Activated T-helper 9 cell treated with anti-CD3 and anti-CD28 coated beads, Interleukin-2, amount 50 U/mL, for 16 hours (primary cell): ENCODE measurements at regions not wholly inside any gene's neighbourhood (a gene's known extent, or its start where the extent isn't known, plus 50 kb on each side); places are given as distances from the start of the nearest gene placed in this dataset.
"Not testable (repeated sequence)": the region's sequence is repeated elsewhere in the genome, so short reads cannot be mapped to it uniquely, and the experiment has no call there.

Experiments used
- DNase-seq: peaks from one replicate; pipeline ENCODE4 v3.0.0-alpha.2; 2020; ENCODE audit warnings: low read depth

- no peak for DNase-seq
Observed at GRCh38 chr6:147911686-147912085, 403.2 kb downstream of the SAMD5 start.

- DNase-seq = no peak
Observed at GRCh38 chr6:147922799-147923198, 414.3 kb downstream of the SAMD5 start.

DNA sequence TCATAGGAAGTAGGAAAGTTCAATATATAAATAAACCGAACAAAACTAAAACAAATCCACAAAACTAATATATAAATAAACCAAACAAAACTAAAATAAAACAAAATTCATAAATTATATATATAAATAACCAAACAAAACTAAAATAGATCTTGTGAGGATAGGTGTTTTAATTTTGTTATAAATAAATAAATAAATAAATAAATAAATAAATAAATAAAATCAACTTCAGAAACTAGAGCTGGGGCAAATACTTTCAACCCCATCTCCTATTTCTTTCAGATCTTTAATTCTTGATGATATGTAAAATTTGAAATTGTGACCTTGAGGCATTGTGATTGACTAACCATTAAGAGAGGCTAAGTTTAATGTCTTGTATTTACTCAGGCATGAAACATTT, 416.1 kb downstream of the SAMD5 start:
- DNase-seq = no peak

DNA sequence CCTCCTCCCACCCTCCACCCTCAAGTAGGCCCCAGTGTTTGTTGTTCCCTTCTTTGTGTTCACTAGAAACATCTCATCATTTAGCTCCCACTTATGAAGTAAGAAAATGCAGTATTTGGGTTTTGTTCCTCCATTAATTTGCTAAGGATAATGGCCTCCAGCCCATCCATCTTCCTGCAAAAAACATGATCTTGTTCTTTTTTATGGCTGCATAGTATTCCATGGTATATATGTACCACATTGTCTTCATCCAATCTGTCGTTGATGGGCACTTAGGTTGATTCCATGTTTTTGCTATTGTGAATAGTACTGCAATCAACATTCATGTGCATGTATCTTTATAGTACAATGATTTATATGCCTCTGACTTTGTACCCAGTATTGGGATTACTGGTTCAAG, 416.8 kb upstream of the SASH1 start:
- DNase-seq = no peak

DNA sequence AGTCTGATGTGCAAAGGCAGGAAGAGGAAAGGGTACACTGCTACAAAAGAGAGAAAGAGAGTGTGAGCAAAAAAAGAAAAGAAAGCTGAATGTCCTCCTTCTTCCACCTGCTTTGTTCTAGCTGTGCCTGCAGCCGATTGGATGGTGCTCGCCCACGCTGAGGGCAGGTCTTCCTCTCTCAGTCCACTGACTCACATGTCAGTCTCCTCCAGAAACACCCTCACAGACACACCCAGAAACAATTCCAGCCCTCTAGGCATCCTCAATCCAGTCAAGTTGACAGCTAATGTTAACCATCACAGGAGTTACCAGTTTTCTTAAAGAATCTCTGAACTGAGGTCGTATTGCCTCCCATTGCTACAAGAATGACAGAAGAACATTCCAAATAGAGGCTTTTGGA, 411.9 kb upstream of the SASH1 start:
- DNase-seq = no peak

GRCh38 chr6:147933224-147933623, 409.4 kb upstream of the SASH1 start:
- DNase-seq = no peak

DNA sequence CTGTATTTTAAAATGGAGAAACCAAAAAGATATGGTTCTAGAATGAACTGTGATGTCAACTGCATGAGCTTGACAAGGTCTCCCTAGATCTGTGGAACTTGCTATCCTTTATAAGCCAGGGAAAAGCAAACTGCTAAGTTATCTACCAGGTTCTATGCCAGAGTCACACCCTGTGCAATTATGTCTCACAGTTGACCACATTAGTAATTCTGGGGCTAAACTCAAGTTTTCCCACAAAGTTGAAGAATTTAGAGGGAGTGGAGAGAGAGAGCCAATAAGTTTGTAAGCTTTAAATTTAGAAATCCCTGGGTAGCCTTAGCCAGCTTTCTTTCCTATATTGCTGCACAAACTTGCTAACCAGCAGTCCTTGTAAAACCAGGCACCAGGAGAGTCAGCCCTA, 407.0 kb upstream of the SASH1 start:
- DNase-seq = no peak

- DNase-seq = no peak
Observed at GRCh38 chr6:147936703-147937470, 405.8 kb upstream of the SASH1 start.

DNA sequence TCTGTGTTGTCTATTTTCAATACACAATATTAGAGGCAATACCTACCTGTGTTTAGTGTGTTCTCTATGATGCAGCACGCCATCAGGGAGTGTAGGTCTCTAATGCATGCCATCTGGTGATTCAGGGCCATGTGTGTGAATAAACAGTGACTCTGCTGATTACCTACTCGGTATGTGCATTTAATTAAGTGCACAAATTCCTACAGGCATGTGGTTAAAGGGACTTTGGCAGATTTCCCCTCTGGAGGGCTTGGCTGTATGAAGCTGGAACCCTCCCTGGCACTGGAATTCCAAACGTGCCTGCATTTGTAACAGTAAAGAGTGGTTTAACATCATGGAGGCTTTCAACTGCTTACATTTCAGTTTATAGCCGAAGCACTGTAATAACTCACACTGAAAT, 401.5 kb upstream of the SASH1 start:
- DNase-seq = no peak

GRCh38 chr6:147942363-147942762, 400.3 kb upstream of the SASH1 start:
- DNase-seq = no peak

DNA sequence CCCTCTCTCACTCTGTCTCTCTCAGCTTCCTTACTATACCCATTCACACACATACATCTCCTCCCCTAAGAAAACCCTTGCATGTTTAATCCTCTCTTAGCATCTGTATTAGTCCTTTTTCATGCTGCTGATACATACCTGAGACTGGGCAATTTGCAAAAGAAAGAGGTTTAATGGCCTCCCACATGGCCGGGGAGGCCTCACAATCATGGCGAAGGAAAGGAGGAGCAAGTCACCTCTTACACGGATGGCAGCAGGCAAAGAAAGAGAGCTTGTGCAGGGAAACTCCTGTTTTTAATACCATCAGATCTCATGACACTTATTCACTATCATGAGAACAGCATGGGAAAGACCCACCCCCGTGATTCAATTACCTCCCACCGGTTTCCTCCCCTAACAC, 398.5 kb upstream of the SASH1 start:
- no peak for DNase-seq

DNA sequence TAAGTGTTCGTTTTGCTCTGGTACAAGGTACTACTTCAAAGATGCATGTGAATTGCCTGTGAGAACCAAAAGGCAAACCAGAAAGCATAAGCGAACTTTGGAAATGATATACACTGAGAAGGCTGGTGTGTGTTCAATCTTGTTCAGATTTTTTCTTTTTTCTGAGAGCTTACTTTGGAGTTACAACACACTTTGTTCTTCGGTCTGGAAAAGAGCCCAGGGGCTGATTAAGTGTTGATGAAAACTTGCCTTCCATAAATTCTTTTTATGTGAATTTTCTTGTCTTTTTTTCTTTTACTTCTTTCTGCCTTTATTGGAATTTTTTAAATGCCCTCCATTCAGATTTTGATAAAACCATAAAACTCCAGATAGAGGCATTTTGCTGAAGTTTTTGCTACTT, 395.1 kb upstream of the SASH1 start:
- DNase-seq = no peak

DNA sequence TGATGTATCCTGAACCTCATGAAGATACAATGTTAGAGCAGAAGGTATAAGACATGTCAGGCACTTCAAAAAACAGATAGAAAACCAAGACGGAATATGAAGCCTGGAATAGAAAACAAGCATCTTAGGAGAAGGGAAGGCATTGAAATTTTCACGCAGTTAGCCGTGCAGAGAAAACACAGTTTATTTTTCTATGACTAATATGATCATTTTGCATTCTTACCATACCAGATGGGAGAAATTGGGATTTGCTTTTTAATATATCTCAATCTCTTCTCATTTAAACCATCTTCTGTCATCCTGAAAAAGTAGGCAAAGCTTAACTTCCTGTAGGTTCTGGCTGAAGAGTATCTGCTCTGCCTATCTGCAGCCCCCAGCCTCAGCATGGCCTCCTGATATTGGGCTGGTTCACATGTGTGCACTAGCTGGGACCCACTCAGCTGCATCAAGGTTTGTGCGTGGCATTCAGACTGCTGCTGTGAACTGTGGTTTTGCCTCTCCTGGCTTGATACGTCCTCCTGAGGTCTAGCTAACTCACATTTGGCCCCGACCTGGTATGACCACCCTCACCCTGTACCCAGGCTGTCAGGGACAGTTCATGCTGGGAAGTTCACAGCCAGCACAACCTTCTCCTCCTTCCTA, 392.5 kb upstream of the SASH1 start:
- DNase-seq = no peak

- DNase-seq = no peak
Observed at GRCh38 chr6:147950623-147950987, 392.0 kb upstream of the SASH1 start.

DNA sequence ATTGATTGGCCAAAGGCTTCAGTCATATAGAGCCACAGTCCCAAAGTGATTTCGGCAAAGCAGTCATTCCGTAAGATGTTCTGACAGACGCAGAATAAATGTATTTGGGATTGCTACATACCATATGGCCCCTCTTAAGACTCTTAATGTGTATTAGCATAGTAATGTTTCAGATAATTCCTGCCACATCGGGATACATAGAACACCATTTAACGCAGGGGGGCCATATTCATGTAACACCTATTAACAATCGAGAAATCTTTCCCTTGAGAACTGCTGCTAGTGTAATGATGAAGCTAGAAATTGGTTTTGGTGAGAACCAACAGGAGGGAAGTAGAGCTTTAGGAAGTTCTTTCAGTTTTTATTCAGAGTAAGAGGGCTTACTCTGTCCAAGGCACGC, 390.9 kb upstream of the SASH1 start:
- no peak for DNase-seq

DNA sequence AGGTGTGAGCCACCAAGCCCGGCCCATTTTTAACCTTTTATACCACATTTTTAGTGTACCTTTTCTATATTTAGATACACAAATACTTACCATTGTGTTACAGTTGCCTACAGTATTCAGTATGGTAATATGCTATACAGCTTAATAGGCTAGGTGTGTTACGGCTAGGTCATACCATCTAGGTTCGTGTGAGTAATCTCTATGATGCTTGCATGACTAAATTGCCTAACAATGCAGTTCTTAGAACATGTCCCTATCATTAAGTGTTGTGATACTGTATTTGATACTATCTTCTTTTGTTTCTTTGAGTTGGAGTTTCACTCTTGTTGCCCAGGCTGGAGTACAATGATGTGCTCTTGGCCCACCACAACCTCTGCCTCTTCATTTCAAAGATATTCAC, 387.7 kb upstream of the SASH1 start:
- no peak for DNase-seq

GRCh38 chr6:147958683-147959082, 384.0 kb upstream of the SASH1 start:
- DNase-seq = no peak

DNA sequence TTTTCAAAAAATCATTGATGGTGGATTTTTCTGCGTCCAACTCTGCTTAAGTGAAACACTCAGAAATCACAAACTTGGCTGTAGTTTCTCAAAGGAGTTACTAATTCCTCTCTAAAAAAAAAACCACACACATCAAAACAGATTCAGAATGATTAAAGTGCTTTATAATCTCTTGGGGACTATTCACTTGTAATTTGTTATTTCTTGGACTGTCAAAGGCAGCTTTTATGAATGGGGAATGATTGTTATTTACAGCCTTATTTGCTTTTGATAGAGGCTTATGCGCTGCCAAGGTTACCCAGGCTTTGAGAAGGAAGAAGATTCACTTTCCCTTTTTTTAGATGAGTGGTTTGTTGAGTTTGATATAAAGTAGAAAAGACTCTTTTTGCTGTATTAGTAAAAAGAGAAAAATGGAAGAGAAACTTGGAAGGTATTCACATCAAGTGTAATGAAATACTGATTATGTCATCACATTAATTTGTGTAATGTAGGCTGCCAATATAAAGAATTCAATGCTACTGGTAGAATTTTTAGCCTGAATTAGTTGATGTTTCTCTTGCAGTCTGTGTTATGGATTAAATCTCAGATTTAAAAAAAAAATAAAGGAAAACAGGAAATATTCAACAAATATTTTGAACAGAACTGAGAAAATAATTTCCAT, 381.0 kb upstream of the SASH1 start:
- DNase-seq = no peak

- not testable (repeated sequence) for DNase-seq
Observed at GRCh38 chr6:147965448-147965847, 377.2 kb upstream of the SASH1 start.

DNA sequence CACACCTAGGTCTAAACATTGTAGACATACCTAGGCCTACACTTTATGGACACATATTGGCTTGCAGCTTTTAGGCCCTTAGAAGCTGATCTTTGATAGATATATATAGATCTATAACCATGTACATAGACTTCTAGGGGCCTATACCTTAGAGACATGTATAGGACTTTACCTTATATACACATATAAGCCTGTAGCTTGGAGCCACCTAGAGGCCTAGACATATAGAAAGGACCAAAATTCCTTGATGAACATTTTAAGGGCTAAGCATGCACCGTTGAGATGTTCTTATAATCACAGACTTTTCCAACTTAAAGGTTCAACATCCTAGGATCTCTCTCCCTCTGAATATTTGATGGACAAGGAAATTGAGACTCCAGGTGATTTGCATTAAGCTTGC, 371.7 kb upstream of the SASH1 start:
- DNase-seq = no peak

- no peak for DNase-seq
Observed at GRCh38 chr6:147972448-147972847, 370.2 kb upstream of the SASH1 start.

DNA sequence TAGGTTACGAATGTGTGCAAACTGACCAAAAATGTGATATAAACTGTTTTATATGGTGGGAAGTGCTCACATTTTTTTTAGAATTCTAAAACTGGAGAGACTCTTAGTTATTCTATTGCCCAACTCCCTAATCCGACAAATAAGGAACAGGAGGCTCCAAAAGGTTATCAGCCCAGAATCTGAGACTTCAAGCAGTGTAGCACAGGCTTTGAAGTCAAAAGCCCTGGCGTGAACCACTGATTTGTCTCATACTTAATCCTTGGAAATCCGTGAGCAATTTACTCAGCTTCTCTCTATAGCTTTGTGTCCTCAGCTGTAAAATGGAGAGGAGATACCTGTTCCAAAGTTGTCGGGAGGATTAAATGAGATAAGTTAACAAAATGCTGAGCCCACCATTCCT, 368.8 kb upstream of the SASH1 start:
- no peak for DNase-seq

DNA sequence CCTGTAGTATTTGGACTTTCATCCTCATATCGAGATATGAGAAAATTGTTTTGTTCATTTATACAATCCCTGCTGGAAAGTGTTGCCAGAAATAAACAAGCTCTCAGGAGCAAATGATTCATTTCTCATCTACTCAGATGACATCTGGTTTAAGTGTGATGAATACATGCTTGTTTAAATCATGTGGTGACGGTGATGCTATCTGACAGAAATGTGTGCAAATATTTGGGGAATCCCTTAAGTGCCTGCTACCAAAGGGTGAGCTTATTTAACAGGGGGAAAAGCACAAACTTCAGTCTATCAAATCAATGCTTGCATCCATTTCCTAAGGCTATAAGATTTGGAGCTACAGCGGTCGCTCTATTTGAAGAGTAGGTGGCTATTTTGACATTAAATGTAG, 368.3 kb upstream of the SASH1 start:
- DNase-seq = no peak
